Fibroblast of gingiva (primary cell): ENCODE measurements at regions not wholly inside any gene's neighbourhood (a gene's known extent, or its start where the extent isn't known, plus 50 kb on each side); places are given as distances from the start of the nearest gene placed in this dataset.
"Not testable (repeated sequence)": the region's sequence is repeated elsewhere in the genome, so short reads cannot be mapped to it uniquely, and the experiment has no call there.

ENCODE experiments used
- DNase-seq: peaks from one replicate; pipeline ENCODE4 v3.0.0-alpha.2; 2011; ENCODE audit warnings: low read depth

DNA sequence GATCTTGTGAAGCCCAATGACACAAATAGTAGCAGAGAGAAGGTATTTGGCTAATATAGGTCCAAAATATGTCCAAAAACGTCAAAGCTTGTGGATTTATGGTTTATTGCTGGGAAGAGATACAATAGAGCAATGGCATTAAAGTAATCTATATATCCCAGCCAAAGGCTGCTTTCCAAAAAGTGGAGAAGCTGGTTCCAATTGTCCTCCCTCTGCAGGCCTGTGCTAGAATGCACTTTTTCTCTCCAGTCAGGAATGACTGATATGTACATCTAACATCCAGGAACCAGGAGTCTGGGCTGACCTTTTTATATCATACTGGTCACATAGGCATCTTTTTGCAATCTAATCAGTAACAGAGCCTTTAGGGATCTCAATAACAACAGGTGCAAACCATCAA lies 167.1 kb upstream of the FAM3C start:
- no peak for DNase-seq

DNA sequence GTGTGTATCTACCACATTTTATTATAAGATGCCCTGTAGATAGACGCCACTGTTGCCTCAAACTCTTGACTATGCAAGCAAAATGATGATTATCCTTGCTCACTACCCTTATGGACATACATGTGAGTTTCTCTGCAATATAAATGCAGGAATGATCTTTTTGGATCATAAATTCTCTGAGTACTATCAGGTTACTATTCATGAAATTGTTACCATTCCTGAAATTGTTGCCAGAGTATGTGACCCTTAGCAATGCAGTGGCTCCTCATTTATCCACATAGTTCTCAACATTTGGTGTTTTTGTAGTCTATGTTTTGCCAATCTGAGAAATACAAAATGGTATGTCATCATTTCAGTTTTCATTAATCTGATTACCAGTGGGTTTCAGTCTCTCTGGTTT lies 166.2 kb upstream of the FAM3C start:
- DNase-seq = peak; percentile 46

DNA sequence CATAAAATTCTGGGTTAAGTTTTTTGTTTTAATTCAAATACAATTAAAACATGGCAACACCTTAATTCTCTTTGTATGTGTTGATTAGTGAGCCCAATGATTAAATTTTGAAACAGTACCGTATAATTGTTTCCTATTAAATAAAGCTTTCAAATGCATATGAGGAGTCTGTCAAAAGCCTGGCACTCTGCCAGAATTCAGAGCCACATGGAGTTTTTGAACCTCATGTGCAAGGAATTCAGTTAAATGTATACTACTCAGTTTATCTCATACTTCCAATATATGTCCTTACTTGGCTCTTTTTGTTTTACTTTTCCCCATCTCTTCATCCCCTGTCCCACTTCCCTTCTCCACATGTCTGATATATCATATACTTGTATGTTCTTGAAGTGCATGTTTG lies 165.6 kb upstream of the FAM3C start:
- no peak for DNase-seq

DNA sequence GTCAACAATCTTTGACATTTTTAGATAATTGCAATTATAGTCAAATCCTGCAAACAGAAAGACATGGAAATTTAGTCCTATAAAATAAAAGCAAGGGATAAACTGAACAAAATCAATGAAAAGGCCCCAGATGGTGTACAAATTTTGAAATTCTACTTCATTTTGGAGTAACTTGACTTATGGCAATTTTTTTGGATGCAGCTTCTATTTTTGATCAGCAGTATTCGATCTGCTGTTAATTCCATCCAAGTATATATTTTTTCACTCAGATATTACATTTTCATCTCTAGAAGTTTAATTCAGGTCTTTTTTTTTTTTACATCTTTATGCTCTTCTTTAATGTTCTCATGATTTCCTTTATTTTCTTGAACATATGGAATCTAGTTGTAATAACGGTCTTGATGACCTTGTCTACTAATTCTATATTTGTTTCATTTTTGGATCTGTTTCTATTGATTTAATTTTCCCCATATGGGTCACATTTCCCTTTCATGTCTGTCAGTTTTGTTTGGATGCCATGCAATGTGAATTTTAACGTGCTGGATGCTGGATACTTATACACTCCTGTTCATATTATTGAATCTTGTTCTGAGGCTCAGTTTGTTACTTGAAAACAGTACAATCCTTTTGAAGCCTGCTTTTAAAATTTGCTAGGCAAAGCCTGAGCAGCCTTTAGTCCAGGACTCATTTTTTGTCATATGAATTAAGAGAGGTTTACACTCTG lies 164.3 kb upstream of the FAM3C start:
- no peak for DNase-seq

DNA sequence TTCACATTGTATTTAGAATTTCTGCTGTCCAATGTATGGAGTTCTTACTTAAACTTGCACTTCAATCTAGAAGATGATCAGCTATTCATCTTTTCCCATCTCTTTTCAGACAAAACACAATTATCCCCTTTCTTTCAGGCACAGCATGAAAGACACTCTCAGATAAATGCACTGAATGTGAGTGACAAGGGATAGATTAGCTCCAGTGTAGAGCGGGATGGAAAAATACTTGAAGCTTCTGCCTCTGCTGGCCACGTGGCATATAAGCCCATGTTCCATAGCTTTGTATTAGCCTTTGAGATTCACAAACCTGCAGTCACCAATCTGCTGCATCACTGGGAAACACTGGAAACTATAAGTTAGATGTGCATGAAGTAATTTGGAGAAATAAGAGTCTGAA lies 162.2 kb upstream of the FAM3C start:
- no peak for DNase-seq

DNA sequence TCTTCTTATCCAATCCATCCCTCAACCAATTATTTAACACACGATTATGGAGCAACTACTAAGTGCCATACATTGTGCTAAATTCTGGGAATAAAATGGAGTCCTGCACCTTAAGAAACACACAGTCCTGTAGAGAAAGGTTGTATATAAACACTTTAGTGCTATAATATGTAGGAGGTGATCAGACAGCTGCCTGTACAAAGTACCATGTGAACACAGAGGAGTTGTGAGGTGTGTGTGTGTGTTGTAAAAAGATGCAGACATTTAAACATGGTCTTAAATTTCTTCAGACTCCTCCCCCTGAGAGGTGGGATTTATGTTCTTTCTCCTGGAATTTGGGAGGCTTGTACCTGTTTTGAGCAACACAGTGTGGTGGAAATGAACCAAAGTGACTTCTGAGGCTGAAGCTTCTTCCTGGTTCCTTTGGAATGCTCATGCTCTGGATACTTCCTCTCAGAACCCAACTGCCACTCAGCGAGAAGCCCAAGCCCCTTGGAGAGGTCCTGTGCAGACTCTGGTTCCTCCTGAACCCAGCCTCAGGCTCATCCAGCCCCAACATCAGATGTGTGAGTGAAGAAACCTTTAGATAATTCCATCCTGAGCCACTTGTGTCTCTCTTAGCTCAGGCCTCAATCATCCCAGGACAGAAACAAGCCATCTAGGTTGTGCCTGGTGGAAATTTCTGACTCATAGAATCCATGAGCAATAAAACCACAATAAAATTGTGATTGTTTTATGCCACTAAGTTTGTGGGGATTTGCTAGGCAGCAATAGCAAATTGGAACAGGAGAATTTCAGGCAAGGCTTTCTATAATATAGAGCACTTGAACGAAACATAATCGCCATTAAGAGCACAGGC lies 161.2 kb upstream of the FAM3C start:
- no peak for DNase-seq

DNA sequence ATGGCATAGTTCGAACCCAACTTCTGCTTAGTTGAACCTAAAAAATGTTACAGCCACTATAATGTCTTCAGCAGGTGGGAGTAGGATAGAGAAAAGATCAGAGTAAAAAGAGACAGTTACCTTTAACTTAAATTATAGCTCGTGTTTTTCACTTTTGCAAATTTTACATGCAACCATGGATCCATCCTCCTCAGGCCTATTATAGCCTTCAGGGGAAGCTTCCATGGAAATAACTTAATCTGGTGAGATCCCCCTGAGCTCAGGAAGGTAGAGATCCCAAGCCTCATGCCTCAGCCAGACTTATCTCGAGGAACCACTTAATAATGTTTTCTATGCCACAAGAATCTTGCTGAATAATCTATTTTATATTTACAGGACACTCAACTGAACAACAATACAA lies 159.4 kb upstream of the FAM3C start:
- no peak for DNase-seq

DNA sequence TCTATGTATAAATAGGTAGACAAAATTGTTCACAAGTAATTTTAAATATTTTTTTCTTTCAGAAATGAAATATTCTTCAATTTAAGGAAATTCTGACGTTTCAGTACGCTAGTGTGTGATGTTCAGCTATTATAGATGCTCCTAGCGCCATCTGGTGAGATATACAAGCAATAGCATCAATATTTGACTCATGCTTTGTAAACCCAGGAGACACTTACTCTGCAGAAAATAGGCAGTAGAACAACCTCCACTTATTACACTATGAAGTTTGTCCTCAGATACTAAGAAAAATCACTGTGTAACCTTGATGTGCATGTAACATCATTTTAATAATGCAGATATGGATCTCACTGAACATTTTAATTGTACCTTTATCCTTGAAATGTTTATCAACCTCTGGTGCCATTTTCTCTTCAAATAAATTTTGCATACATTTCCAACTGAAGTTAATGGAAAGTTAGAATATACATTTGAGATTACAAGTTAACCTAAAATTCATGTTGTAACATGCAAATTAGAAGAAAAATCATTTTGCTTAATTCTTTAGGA lies 151.5 kb upstream of the FAM3C start:
- DNase-seq = peak; percentile 65

DNA sequence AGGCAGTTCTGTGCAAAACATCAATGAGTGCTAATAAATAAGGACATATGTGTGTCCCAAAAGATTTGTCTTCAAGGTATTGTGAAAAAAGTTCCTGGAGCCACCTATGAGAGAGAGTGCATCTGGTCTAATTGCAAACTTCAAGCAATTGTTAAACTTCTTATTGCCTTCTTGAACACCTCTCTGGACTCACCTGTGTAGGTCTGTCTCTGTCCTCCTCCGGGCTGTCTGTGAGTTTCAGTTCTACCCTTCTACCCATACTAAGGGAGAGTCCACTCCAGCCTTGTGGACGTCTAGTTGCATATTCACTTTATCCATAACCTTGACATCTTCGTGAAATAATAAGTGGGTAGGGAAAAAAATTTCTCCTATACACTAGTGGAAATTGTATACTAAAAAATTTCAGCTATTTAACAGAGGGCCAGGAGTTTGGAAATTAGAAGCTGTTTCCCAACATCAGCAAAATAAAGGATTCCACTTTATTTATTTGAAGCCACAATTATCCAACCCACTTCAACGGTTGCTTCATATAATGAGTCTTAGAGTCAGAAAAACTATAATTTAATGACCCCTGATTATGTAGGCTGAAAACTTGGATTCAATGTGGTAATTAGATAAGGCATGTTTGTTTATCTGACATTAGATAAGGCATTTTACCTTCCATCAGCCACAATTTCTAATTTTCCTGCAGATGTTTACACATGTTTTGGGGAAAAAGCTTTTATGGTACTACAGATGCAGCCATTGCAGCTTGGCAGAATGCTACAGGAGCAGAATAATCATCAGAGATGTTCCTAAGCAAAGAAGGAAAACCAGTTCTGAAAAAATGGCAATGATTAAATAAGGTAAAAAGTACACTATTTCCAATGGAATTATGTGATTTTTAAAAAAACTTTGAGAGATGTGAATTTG lies 150.8 kb upstream of the FAM3C start:
- peak; percentile 58 for DNase-seq

DNA sequence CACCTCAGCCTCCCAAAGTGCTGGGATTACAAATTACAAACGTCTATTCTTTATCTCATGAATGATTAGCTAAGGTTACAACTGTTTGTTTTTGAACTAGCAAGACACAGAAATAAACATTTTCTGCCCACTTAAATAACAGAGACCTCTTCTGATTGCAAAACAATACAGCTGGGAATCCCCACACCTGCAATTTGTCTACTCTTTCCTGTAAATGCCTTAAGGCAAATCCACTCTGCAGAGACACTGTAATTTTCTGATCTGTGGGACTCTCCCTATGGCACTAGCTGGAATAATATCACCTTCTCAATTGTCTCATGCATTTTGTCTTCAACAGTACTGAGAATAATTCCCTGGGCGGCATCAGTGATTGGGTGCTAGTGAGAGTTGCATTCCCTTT lies 149.3 kb upstream of the FAM3C start:
- DNase-seq = no peak

DNA sequence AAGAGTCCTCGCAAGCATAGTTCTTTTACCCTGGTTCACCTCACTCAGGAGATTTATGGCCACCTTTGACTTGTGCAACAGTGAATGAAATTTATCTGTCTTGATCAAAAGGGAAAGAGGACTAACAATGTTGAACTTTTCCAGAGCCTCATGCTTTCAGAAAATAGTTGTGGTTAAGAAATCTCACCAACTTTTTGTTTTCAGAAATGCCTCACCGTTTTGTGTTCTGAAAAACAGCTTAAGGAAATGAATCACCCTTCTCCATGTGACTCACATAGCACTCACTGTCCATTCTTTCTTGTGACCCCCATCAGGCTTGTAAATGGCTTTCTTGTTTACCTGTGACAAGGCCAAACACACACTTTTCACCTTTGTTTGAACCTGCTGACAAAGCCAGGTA lies 148.6 kb upstream of the FAM3C start:
- peak; percentile 78 for DNase-seq

DNA sequence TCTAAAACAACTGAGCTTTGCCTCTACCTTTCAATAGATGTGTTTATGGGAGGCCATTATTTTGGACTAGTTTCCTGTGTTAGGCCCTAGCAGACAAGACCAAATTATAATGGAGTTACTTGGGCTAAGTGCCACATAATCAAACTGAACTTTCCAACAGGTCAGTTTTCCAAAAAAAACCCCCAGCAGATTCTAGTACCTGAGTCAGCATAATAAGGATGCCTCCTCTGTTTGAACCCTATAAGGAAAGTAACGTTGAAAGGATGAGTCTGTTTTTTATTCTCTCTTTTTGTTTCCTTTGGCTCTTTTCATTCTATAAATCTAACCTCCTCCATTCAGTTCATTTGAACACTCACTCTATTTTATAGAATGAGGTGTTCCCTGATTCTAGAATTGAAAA lies 148.1 kb upstream of the FAM3C start:
- DNase-seq = no peak

DNA sequence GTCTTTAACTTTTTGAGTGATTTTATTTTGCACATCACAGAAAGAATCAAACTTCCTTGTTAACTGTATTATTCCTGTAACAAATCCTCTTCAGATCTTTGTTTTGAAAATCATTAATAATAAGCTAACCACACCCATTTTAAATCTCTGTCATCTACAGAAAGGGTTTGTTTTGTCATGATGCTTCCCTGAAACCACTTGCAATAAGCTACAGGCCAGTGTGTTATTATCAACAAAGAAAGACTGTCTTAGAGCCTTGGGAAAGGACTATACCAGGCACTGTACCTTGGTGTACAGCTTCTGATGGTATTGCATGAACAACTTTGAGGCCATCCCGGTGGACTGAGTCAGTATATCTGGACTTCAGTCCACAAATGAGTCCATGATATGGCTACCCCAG lies 145.3 kb upstream of the FAM3C start:
- no peak for DNase-seq

DNA sequence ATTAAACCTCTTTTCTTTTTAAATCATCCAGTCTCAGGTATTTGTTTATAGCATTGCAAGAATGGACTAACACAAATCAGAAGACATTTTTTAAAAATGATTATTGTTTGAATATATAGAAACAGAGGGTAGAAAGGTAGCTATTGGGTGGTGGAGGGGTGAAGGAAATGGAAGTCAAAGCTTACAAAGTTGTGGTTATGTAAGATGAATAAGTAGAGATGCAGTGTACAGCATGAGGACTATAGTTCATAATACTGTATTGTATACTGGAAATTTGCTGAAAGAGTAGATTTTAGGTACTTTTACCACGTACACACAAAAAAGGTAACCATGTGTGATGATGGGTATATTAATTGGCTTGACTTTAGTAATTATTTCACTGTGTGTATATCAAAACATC lies 144.0 kb upstream of the FAM3C start:
- DNase-seq = no peak

DNA sequence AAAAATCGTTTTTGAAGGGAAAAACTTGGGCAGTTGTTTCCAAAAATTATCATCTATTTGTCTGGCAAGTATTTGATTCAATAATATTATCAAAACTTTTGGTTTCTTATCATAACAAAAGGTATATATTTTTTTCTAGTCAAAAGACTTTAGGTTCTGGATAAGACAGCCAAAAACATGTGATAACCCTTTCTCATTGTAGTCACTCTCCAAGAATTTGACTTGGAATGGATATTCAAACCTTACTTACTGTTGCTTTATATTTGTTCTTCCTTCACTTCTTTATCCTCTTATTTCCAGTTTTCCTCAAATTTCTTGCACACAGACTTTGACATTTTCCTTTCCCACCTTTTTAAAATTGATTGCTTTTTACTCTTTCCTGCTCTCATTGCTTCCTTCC lies 140.9 kb upstream of the FAM3C start:
- no peak for DNase-seq

DNA sequence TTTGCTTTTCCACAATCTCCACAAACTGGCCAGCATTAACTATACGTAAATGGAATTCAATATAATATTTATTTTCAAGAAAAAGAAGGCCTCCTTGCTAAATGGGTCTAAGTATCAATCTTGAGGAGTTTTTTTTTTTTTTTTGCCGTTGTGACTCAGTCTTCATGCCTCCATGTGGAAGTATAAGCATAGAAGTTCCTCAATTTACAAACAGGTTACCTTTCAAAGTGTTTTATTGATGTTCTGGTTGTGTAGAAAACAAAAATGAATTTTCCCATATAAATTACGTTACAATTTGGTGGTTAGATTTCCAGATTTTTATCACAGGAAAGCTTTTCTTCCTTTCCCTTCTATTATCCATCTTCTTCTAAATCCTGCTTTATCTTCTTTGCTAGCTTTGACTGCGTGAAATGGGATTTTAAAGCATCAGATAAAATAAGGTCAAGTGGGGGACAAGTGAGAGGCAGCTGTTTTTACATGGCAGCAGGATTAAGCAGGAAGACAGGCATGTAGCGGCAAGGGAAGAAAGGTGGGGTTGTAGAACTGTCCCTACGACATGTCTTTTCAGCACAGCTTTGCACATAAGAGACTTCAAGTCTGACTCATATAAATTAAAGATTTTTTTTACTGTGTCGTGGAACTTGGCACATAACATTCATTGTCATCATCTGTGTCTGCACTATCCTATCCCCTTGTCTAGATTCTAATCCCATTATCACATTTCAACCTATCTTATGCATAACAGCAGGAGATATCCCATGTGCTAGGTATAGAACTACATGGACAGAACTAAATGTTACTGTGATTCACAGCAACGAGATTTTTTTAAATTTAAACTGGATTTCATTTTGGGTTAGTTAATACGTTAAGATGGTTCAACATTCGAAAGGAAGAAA lies 135.3 kb upstream of the FAM3C start:
- DNase-seq = no peak

DNA sequence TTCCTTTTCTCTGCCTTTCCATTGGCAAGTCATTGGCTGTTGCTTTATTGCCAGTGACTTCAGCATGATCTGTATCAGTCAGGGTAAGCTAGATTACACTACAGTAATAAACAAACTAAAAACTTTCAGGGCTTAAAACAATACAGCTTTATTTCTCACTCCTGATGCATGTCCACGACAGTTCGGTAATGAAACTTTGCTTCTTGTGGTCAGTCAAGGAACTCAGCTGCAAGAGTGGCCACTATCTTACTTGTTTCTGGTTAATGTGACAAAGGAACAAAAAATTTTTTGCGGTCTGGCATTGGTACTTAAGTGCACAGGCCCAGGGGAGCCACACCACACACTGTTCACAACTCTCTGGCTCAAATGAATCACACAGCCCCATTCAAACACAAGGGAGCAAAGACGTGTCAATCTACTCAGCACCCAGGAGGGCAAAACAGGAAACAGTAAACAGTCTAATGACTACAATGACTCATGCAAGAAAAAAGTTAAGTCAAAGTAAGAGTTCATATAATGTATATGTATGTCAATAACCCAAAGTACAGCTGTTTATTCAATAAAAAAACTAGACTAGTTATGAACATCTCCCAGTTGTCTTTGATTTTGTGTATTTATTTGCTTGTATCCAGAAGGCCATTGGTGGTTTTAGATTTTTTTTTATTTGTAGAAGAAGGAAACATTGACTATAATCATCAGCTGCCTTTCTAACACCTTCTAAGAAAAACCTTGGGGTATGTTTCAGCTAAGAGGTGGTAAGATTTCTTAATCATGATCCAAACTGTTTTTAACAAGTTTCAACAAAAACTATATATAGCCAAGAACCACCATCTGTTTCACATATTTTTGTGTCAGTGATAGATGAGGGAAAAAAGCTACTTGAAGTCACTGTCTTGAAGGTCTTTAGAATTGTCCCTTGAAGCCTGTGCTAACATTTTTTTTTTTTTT lies 134.4 kb upstream of the FAM3C start:
- DNase-seq = peak; percentile 95

DNA sequence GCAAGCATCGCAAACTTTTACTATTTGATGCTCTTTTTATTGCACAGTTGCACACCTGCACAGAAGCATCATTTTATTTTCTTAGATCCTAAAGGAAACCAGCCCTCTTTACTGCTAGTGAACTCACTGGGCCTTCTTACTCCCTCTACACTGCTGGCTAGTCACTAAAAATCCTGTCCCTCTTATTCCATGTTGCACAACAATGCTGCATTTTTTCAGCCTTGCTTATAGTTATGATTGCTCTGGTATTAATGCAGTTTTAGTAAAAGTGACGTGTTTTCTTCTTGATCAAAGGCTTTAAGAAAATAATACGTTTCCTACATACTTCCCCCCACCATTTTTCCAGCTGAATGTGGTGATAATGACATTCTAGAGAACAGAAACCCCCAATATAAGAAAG lies 132.9 kb upstream of the FAM3C start:
- DNase-seq = peak; percentile 17

DNA sequence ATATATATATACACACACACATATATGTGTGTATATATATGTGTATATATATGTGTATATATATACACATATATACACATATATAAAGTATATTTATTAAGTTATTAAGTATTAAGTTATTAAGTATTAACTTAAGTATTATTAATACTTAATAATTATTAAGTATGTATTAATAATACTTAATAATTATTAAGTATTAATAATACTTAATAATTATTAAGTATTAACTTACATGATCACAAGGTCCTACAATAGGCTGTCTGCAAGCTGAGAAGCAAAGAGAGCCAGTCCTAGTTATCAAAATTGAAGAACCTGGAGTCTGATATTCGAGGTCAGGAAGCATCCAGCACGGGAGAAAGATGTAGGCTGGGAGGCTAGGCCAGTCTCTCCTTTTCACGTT lies 130.1 kb upstream of the FAM3C start:
- DNase-seq = not testable (repeated sequence)
